Right lobe of liver (tissue), 4 donors: ENCODE measurements at regions not wholly inside any gene's neighbourhood (a gene's known extent, or its start where the extent isn't known, plus 50 kb on each side); places are given as distances from the start of the nearest gene placed in this dataset.

Source experiments
- CTCF ChIP-seq, 4 donors: fragments of 200-600 bp in 3 of 4; fragments of 450-650 bp in 1 of 4; IDR thresholded peaks; one replicate each; pipeline versions ENCODE4 v1.5.1 to v1.8.0; 2016 to 2022; ENCODE audit warnings: antibody characterized with exemption in 4 of 4, mild to moderate bottlenecking in 2 of 4
- POLR2A ChIP-seq: fragments of 450-650 bp; IDR thresholded peaks from one replicate; pipeline ENCODE4 v1.6.1; 2017; ENCODE audit warnings: antibody characterized with exemption, mild to moderate bottlenecking
- donor health status: DM: no; HTN: no; CAD: no.
- donor health status: DM: no; HTN: no; CAD: no.
- donor health status: DM: no; HTN: yes; CAD: no.

- TF ChIP-seq POLR2A, result no peak
- no peak for TF ChIP-seq CTCF (IDR thresholded peaks at IDR 0.05)
Measured at GRCh38 chr1:185581020-185581419, 153.2 kb upstream of the HMCN1 start.
